ENCODE measurements at regions not wholly inside any gene's neighbourhood (a gene's known extent, or its start where the extent isn't known, plus 50 kb on each side); places are given as distances from the start of the nearest gene placed in this dataset.

GRCh38 chr2:221270806-221271205 lies 301.3 kb downstream of the EPHA4 start:
- no peak overlapping the region for H3K9ac ChIP-seq (ENCODE audit: low read depth, low read length)
- no peaks in the 10 kb centered on the region for H3K4me1 ChIP-seq (ENCODE audit: insufficient read depth, low read length)
- H3K36me3 ChIP-seq (ENCODE audit: insufficient read depth, low read depth, low read length): no peaks in the 10 kb centered on the region
- H3K27ac ChIP-seq (ENCODE audit: low read length): no peak overlapping the region
- no peaks in the 10 kb centered on the region for H3K9me3 ChIP-seq (ENCODE audit: insufficient read depth, low read depth, low read length)
- no peaks in the 10 kb centered on the region for H3K27me3 ChIP-seq (ENCODE audit: insufficient read depth, low read length)
- no peak overlapping the region for H3K4me3 ChIP-seq (ENCODE audit: low read length)

- Histone ChIP-seq H3K27ac (ENCODE audit: low read length) (no peak overlapping the region), H3K4me1 (ENCODE audit: insufficient read depth, low read length) (no peaks in the 10 kb centered on the region), H3K4me3 (ENCODE audit: low read length) (no peak overlapping the region), H3K9me3 (ENCODE audit: insufficient read depth, low read depth, low read length) (no peaks in the 10 kb centered on the region), H3K36me3 (ENCODE audit: insufficient read depth, low read depth, low read length) (no peaks in the 10 kb centered on the region), H3K9ac (ENCODE audit: low read depth, low read length) (no peak overlapping the region), H3K27me3 (ENCODE audit: insufficient read depth, low read length) (no peaks in the 10 kb centered on the region)
Observed at GRCh38 chr2:221272729-221273128, 299.4 kb downstream of the EPHA4 start.

- no peaks in the 10 kb centered on the region for H3K27me3 ChIP-seq (ENCODE audit: insufficient read depth, low read length)
- no peak overlapping the region for H3K27ac ChIP-seq (ENCODE audit: low read length)
- H3K36me3 ChIP-seq (ENCODE audit: insufficient read depth, low read depth, low read length): no peaks in the 10 kb centered on the region
- H3K9me3 ChIP-seq (ENCODE audit: insufficient read depth, low read depth, low read length): no peaks in the 10 kb centered on the region
- H3K4me3 ChIP-seq (ENCODE audit: low read length): no peak overlapping the region
- H3K4me1 ChIP-seq (ENCODE audit: insufficient read depth, low read length): no peaks in the 10 kb centered on the region
- H3K9ac ChIP-seq (ENCODE audit: low read depth, low read length): no peak overlapping the region
Observed at GRCh38 chr2:221276033-221276432, 296.1 kb downstream of the EPHA4 start.

GRCh38 chr2:221276601-221277000 lies 295.5 kb downstream of the EPHA4 start:
- Histone ChIP-seq H3K27me3 (ENCODE audit: insufficient read depth, low read length) (no peaks in the 10 kb centered on the region), H3K9ac (ENCODE audit: low read depth, low read length) (no peak overlapping the region), H3K4me3 (ENCODE audit: low read length) (no peak overlapping the region), H3K4me1 (ENCODE audit: insufficient read depth, low read length) (no peaks in the 10 kb centered on the region), H3K9me3 (ENCODE audit: insufficient read depth, low read depth, low read length) (no peaks in the 10 kb centered on the region), H3K36me3 (ENCODE audit: insufficient read depth, low read depth, low read length) (no peaks in the 10 kb centered on the region), H3K27ac (ENCODE audit: low read length) (no peak overlapping the region)

GRCh38 chr2:221282386-221282785 lies 289.7 kb downstream of the EPHA4 start:
- Histone ChIP-seq H3K4me3 (ENCODE audit: low read length) (no peak overlapping the region), H3K9me3 (ENCODE audit: insufficient read depth, low read depth, low read length) (no peaks in the 10 kb centered on the region), H3K36me3 (ENCODE audit: insufficient read depth, low read depth, low read length) (no peaks in the 10 kb centered on the region), H3K4me1 (ENCODE audit: insufficient read depth, low read length) (peaks cover 6% of the 10 kb centered on the region), H3K9ac (ENCODE audit: low read depth, low read length) (no peak overlapping the region), H3K27me3 (ENCODE audit: insufficient read depth, low read length) (no peaks in the 10 kb centered on the region), H3K27ac (ENCODE audit: low read length) (no peak overlapping the region)

GRCh38 chr2:221283896-221284545 lies 288.1 kb downstream of the EPHA4 start:
- H3K27me3 ChIP-seq (ENCODE audit: insufficient read depth, low read length): no peaks in the 10 kb centered on the region
- no peak overlapping the region for H3K4me3 ChIP-seq (ENCODE audit: low read length)
- no peaks in the 10 kb centered on the region for H3K36me3 ChIP-seq (ENCODE audit: insufficient read depth, low read depth, low read length)
- H3K9ac ChIP-seq (ENCODE audit: low read depth, low read length): no peak overlapping the region
- H3K4me1 ChIP-seq (ENCODE audit: insufficient read depth, low read length): peaks cover 6% of the 10 kb centered on the region
- H3K9me3 ChIP-seq (ENCODE audit: insufficient read depth, low read depth, low read length): no peaks in the 10 kb centered on the region
- no peak overlapping the region for H3K27ac ChIP-seq (ENCODE audit: low read length)

GRCh38 chr2:221285148-221285547 lies 287.0 kb downstream of the EPHA4 start:
- Histone ChIP-seq H3K4me3 (ENCODE audit: low read length) (no peak overlapping the region), H3K9ac (ENCODE audit: low read depth, low read length) (no peak overlapping the region), H3K36me3 (ENCODE audit: insufficient read depth, low read depth, low read length) (no peaks in the 10 kb centered on the region), H3K27ac (ENCODE audit: low read length) (no peak overlapping the region), H3K9me3 (ENCODE audit: insufficient read depth, low read depth, low read length) (no peaks in the 10 kb centered on the region), H3K4me1 (ENCODE audit: insufficient read depth, low read length) (peaks cover 6% of the 10 kb centered on the region), H3K27me3 (ENCODE audit: insufficient read depth, low read length) (no peaks in the 10 kb centered on the region)

- H3K4me1 ChIP-seq (ENCODE audit: insufficient read depth, low read length): peaks cover 6% of the 10 kb centered on the region
- no peak overlapping the region for H3K27ac ChIP-seq (ENCODE audit: low read length)
- no peaks in the 10 kb centered on the region for H3K9me3 ChIP-seq (ENCODE audit: insufficient read depth, low read depth, low read length)
- H3K9ac ChIP-seq (ENCODE audit: low read depth, low read length): no peak overlapping the region
- no peaks in the 10 kb centered on the region for H3K36me3 ChIP-seq (ENCODE audit: insufficient read depth, low read depth, low read length)
- no peak overlapping the region for H3K4me3 ChIP-seq (ENCODE audit: low read length)
- no peaks in the 10 kb centered on the region for H3K27me3 ChIP-seq (ENCODE audit: insufficient read depth, low read length)
Observed at GRCh38 chr2:221286406-221286805, 285.7 kb downstream of the EPHA4 start.

- H3K27ac ChIP-seq (ENCODE audit: low read length): no peak overlapping the region
Observed at GRCh38 chr2:221289389-221289788, 282.7 kb downstream of the EPHA4 start.

GRCh38 chr2:221289846-221290245 lies 282.3 kb downstream of the EPHA4 start:
- no peak overlapping the region for H3K9ac ChIP-seq (ENCODE audit: low read depth, low read length)
- no peaks in the 10 kb centered on the region for H3K27me3 ChIP-seq (ENCODE audit: insufficient read depth, low read length)
- no peaks in the 10 kb centered on the region for H3K9me3 ChIP-seq (ENCODE audit: insufficient read depth, low read depth, low read length)
- no peak overlapping the region for H3K4me3 ChIP-seq (ENCODE audit: low read length)
- H3K4me1 ChIP-seq (ENCODE audit: insufficient read depth, low read length): no peaks in the 10 kb centered on the region; the same call in 1 of the 2 replicates
- H3K36me3 ChIP-seq (ENCODE audit: insufficient read depth, low read depth, low read length): no peaks in the 10 kb centered on the region
- H3K27ac ChIP-seq (ENCODE audit: low read length): no peak overlapping the region

More at GRCh38 chr2:221289389-221289788, 282.7 kb downstream of the EPHA4 start:
- H3K27me3 ChIP-seq (ENCODE audit: insufficient read depth, low read length): no peaks in the 10 kb centered on the region
- no peak overlapping the region for H3K9ac ChIP-seq (ENCODE audit: low read depth, low read length)
- H3K36me3 ChIP-seq (ENCODE audit: insufficient read depth, low read depth, low read length): no peaks in the 10 kb centered on the region
- H3K9me3 ChIP-seq (ENCODE audit: insufficient read depth, low read depth, low read length): no peaks in the 10 kb centered on the region
- H3K4me3 ChIP-seq (ENCODE audit: low read length): no peak overlapping the region
- no peaks in the 10 kb centered on the region; the same call in 1 of the 2 replicates for H3K4me1 ChIP-seq (ENCODE audit: insufficient read depth, low read length)

GRCh38 chr2:221293949-221294742 lies 278.0 kb downstream of the EPHA4 start:
- no peaks in the 10 kb centered on the region for H3K36me3 ChIP-seq (ENCODE audit: insufficient read depth, low read depth, low read length)
- H3K4me3 ChIP-seq (ENCODE audit: low read length): no peak overlapping the region
- no peak overlapping the region for H3K9ac ChIP-seq (ENCODE audit: low read depth, low read length)
- no peaks in the 10 kb centered on the region for H3K4me1 ChIP-seq (ENCODE audit: insufficient read depth, low read length)
- no peaks in the 10 kb centered on the region for H3K9me3 ChIP-seq (ENCODE audit: insufficient read depth, low read depth, low read length)
- no peaks in the 10 kb centered on the region for H3K27me3 ChIP-seq (ENCODE audit: insufficient read depth, low read length)
- no peak overlapping the region for H3K27ac ChIP-seq (ENCODE audit: low read length)

- Histone ChIP-seq H3K4me3 (ENCODE audit: low read length) (no peak overlapping the region), H3K36me3 (ENCODE audit: insufficient read depth, low read depth, low read length) (no peaks in the 10 kb centered on the region), H3K9ac (ENCODE audit: low read depth, low read length) (no peak overlapping the region), H3K27ac (ENCODE audit: low read length) (no peak overlapping the region), H3K9me3 (ENCODE audit: insufficient read depth, low read depth, low read length) (no peaks in the 10 kb centered on the region), H3K27me3 (ENCODE audit: insufficient read depth, low read length) (no peaks in the 10 kb centered on the region), H3K4me1 (ENCODE audit: insufficient read depth, low read length) (no peaks in the 10 kb centered on the region)
Observed at GRCh38 chr2:221304916-221305315, 267.2 kb downstream of the EPHA4 start.
